Mammary epithelial cell (primary cell): ENCODE measurements at regions not wholly inside any gene's neighbourhood (a gene's known extent, or its start where the extent isn't known, plus 50 kb on each side); places are given as distances from the start of the nearest gene placed in this dataset.

Source experiments
- CTCF ChIP-seq, 2 donors: IDR thresholded peaks in 1 of 2; conservative IDR thresholded peaks in 1 of 2; 2 replicates each; pipeline ENCODE4 v1.5.1; 2011 to 2012; ENCODE audit warnings: inconsistent platforms in 2 of 2, low read length in 2 of 2, mild to moderate bottlenecking in 2 of 2, control low read depth in 1 of 2, low read depth in 1 of 2; ENCODE audit not compliant: insufficient read depth in 1 of 2; ENCODE audit errors: extremely low read depth in 1 of 2
- EZH2 ChIP-seq: IDR thresholded peaks from 2 replicates; pipeline ENCODE4 v1.6.1; 2012; ENCODE audit warnings: low read length, inconsistent platforms, borderline replicate concordance

DNA sequence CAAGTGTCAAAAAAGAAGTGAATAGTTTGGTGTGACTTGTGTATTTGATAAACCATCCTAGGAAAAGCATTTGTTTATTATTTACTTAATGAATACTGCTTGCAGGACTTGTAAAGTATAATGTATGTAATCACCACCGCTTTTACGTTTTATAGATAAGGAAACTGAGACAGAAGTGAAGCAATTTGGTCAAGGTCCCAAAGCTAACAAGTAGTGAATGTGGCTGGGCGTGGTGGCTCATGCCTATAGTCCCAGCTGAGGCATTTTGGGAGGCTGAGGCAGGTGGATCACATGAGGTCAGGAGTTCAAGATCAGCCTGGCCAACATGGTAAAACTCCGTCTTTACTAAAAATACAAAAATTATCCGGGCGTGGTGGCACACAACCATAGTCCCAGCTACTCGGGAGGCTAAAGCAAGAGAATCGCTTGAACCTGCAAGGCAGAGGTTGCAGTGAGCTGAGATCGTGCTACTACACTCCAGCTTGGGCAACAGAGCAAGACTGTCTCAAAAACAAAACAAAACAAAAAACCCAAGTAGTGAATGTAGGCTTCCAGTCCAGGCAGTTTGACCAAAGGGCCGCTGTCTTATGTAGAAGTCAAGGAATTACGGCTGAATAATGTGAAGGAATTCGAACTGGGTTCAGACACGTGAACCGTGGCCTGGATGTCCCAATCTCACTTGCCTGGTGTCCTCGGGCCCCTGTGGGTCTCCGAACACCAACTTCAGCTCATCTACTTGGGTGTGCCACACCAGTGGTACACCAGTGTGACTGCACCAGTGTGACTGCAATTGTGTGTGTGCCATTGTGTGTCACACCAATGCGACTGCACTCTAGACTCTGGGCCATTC lies 88.3 kb upstream of the MED13L start:
- TF ChIP-seq EZH2 = no peak
- no peak for TF ChIP-seq CTCF (conservative IDR thresholded peaks at IDR 0.05 in 1 of 2, IDR thresholded peaks at IDR 0.05 in 1 of 2; ENCODE audit: extremely low read depth in 1 of 2, insufficient read depth in 1 of 2, low read depth in 1 of 2, low read length in 2 of 2)
